GM18505 (cell line): ENCODE measurements at regions not wholly inside any gene's neighbourhood (a gene's known extent, or its start where the extent isn't known, plus 50 kb on each side); places are given as distances from the start of the nearest gene placed in this dataset.

ENCODE experiments used
- ATAC-seq: cut with Tn5 transposase; IDR thresholded peaks from one replicate; pipeline ENCODE4 v1.9.1; 2021; ENCODE audit not compliant: unreplicated experiment
- POLR2A ChIP-seq: IDR thresholded peaks from 4 replicates; pipeline ENCODE4 v1.6.1; 2011; ENCODE audit warnings: borderline replicate concordance; ENCODE audit not compliant: insufficient read depth, insufficient read length; ENCODE audit errors: extremely low read depth

- TF ChIP-seq POLR2A: no peak
- no peak for ATAC-seq
Measured at GRCh38 chr1:164272156-164272555, 286.8 kb upstream of the PBX1 start.

- no peak for ATAC-seq
- no peak for TF ChIP-seq POLR2A
Measured at GRCh38 chr1:164296172-164296571, 262.8 kb upstream of the PBX1 start.

GRCh38 chr1:164308101-164308500 lies 250.9 kb upstream of the PBX1 start:
- no peak for TF ChIP-seq POLR2A

GRCh38 chr1:164310166-164310565 lies 248.8 kb upstream of the PBX1 start:
- no peak for TF ChIP-seq POLR2A
- ATAC-seq: no peak

More at GRCh38 chr1:164308101-164308500, 250.9 kb upstream of the PBX1 start:
- no peak for ATAC-seq

GRCh38 chr1:164311377-164311776 lies 247.6 kb upstream of the PBX1 start:
- TF ChIP-seq POLR2A: no peak

GRCh38 chr1:164320790-164321731 lies 237.9 kb upstream of the PBX1 start:
- ATAC-seq: no peak
- TF ChIP-seq POLR2A: no peak

More at GRCh38 chr1:164311377-164311776, 247.6 kb upstream of the PBX1 start:
- ATAC-seq: no peak

GRCh38 chr1:164325786-164326185 lies 233.2 kb upstream of the PBX1 start:
- TF ChIP-seq POLR2A: no peak
- ATAC-seq: no peak

GRCh38 chr1:164333387-164333786 lies 225.6 kb upstream of the PBX1 start:
- no peak for TF ChIP-seq POLR2A
- ATAC-seq: no peak

GRCh38 chr1:164337394-164337793 lies 221.6 kb upstream of the PBX1 start:
- ATAC-seq: no peak
- no peak for TF ChIP-seq POLR2A

- ATAC-seq: no peak
- TF ChIP-seq POLR2A: no peak
Measured at GRCh38 chr1:164337885-164338284, 221.1 kb upstream of the PBX1 start.

- no peak for ATAC-seq
- no peak for TF ChIP-seq POLR2A
Measured at GRCh38 chr1:164343189-164343588, 215.8 kb upstream of the PBX1 start.

- no peak for ATAC-seq
- TF ChIP-seq POLR2A: no peak
Measured at GRCh38 chr1:164347980-164348379, 211.0 kb upstream of the PBX1 start.

GRCh38 chr1:164356511-164356910 lies 202.5 kb upstream of the PBX1 start:
- ATAC-seq: no peak
- no peak for TF ChIP-seq POLR2A

- no peak for ATAC-seq
Measured at GRCh38 chr1:164360265-164360664, 198.7 kb upstream of the PBX1 start.

More at GRCh38 chr1:164360265-164360664, 198.7 kb upstream of the PBX1 start:
- TF ChIP-seq POLR2A: no peak
